Neural progenitor cell (in vitro differentiated cells): ENCODE measurements at regions not wholly inside any gene's neighbourhood (a gene's known extent, or its start where the extent isn't known, plus 50 kb on each side); places are given as distances from the start of the nearest gene placed in this dataset.
"Not testable (repeated sequence)": the region's sequence is repeated elsewhere in the genome, so short reads cannot be mapped to it uniquely, and the experiment has no call there.

Experiments used
- DNase-seq: peaks from one replicate; pipeline ENCODE4 v3.0.0-alpha.2; 2016; ENCODE audit warnings: low spot score
- H2AFZ ChIP-seq: fragments of 200-600 bp; sonication (generic); replicated peaks from 2 replicates; pipeline ENCODE4 v1.6.1; 2016; ENCODE audit warnings: antibody characterized with exemption
- H3F3A ChIP-seq: fragments of 200-600 bp; sonication (generic); 2 replicates; pipeline ENCODE4 v1.6.1; 2016; ENCODE audit warnings: antibody characterized with exemption, low read depth
- H3K27ac ChIP-seq: fragments of 200-600 bp; sonication (generic); 2 replicates; pipeline ENCODE4 v1.5.1; 2016; ENCODE audit warnings: mild to moderate bottlenecking
- H3K27me3 ChIP-seq: fragments of 200-600 bp; sonication (generic); 2 replicates; pipeline ENCODE4 v1.6.1; 2016; ENCODE audit warnings: mild to moderate bottlenecking, moderate library complexity
- H3K36me3 ChIP-seq: fragments of 200-600 bp; sonication (generic); 2 replicates; pipeline ENCODE4 v1.5.1; 2016
- H3K4me1 ChIP-seq: fragments of 200-600 bp; sonication (generic); 2 replicates; pipeline ENCODE4 v1.6.1; 2016; ENCODE audit warnings: mixed run types
- H3K4me2 ChIP-seq: fragments of 200-600 bp; sonication (generic); 2 replicates; pipeline ENCODE4 v1.6.1; 2016
- H3K4me3 ChIP-seq: fragments of 200-600 bp; sonication (generic); 2 replicates; pipeline ENCODE4 v1.5.1; 2016
- H3K79me2 ChIP-seq: fragments of 200-600 bp; sonication (generic); 2 replicates; pipeline ENCODE4 v1.6.1; 2016; ENCODE audit warnings: low read depth
- H3K9ac ChIP-seq: fragments of 200-600 bp; sonication (generic); 2 replicates; pipeline ENCODE4 v1.6.1; 2016
- H3K9me3 ChIP-seq: fragments of 200-600 bp; sonication (generic); 2 replicates; pipeline ENCODE4 v1.5.1; 2016; ENCODE audit warnings: low read depth
- H4K20me1 ChIP-seq: fragments of 200-600 bp; sonication (generic); 2 replicates; pipeline ENCODE4 v1.6.1; 2016; ENCODE audit warnings: low read depth
- H3K27ac Mint-ChIP-seq: 3 replicates; pipeline ENCODE4 v1.8.0; 2021; ENCODE audit warnings: mixed read lengths
- H3K27me3 Mint-ChIP-seq: 2 replicates; pipeline ENCODE4 v1.8.0; 2022; ENCODE audit warnings: low read depth, mild to moderate bottlenecking, inconsistent platforms, moderate library complexity, mixed read lengths; ENCODE audit not compliant: insufficient read depth
- H3K36me3 Mint-ChIP-seq: 3 replicates; pipeline ENCODE4 v1.8.0; 2021; ENCODE audit warnings: mixed read lengths
- H3K4me1 Mint-ChIP-seq: 3 replicates; pipeline ENCODE4 v1.8.0; 2021; ENCODE audit warnings: mixed read lengths
- H3K4me3 Mint-ChIP-seq: 3 replicates; pipeline ENCODE4 v1.8.0; 2021; ENCODE audit warnings: mild to moderate bottlenecking, moderate library complexity, mixed read lengths
- H3K9me3 Mint-ChIP-seq: 3 replicates; pipeline ENCODE4 v1.8.0; 2020; ENCODE audit warnings: mixed read lengths
- EZH2 ChIP-seq: fragments of 200-600 bp; sonication (generic); IDR thresholded peaks from 2 replicates; pipeline ENCODE4 v1.6.1; 2017; ENCODE audit warnings: antibody characterized with exemption, mild to moderate bottlenecking, moderate library complexity
- EZH2phosphoT487 ChIP-seq: fragments of 200-600 bp; sonication (generic); IDR thresholded peaks from 2 replicates; pipeline ENCODE4 v1.6.1; 2017; ENCODE audit warnings: antibody characterized with exemption
- TF ChIP-seq, protein P1 (sequence below): fragments of 200-600 bp; sonication (generic); IDR thresholded peaks from 2 replicates; pipeline ENCODE4 v1.5.1; 2017; ENCODE audit warnings: antibody characterized with exemption, mild to moderate bottlenecking

DNA sequence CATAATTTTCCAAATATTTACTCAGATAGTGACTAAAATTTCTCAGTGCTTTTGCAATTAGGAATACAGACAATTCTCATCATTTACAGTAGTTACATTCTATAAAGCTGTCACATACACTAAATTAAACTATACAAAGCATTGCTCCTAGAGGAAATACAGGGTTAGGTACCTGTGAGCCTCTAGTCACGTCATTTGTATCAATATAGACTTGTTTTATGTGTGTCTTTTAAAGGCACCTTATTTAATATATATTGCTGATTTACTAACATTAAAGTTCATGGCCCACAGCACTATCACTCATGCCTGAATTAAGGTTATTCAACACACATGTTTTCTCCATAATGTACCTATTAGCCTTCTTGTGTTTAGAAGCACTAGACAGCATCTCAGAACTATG is 78.7 kb downstream of the PABPC4L start:
- H2AFZ ChIP-seq, result no peak overlapping the region
- Mint-ChIP-seq H3K9me3 (peaks cover 7% of the 10 kb centered on the region), H3K4me3 (no peak overlapping the region), H3K36me3 (peaks cover 5% of the 10 kb centered on the region), H3K4me1 (no peaks in the 10 kb centered on the region), H3K27ac (no peak overlapping the region), H3K27me3 (no peaks in the 10 kb centered on the region)
- no peaks in the 10 kb centered on the region for H3K79me2 ChIP-seq
- H3K9me3 ChIP-seq, result no peaks in the 10 kb centered on the region
- no peaks in the 10 kb centered on the region for H3K4me1 ChIP-seq
- H3K36me3 ChIP-seq, result no peaks in the 10 kb centered on the region
- TF ChIP-seq EZH2phosphoT487, result no peak
- no peak for DNase-seq
- H3K4me3 ChIP-seq, result no peak overlapping the region
- H3K4me2 ChIP-seq, result no peak overlapping the region
- no peak overlapping the region for H3K9ac ChIP-seq
- no peaks in the 10 kb centered on the region for H3F3A ChIP-seq
- H3K27me3 ChIP-seq, result no peaks in the 10 kb centered on the region
- no peaks in the 10 kb centered on the region for H4K20me1 ChIP-seq
- no peak overlapping the region for H3K27ac ChIP-seq

DNA sequence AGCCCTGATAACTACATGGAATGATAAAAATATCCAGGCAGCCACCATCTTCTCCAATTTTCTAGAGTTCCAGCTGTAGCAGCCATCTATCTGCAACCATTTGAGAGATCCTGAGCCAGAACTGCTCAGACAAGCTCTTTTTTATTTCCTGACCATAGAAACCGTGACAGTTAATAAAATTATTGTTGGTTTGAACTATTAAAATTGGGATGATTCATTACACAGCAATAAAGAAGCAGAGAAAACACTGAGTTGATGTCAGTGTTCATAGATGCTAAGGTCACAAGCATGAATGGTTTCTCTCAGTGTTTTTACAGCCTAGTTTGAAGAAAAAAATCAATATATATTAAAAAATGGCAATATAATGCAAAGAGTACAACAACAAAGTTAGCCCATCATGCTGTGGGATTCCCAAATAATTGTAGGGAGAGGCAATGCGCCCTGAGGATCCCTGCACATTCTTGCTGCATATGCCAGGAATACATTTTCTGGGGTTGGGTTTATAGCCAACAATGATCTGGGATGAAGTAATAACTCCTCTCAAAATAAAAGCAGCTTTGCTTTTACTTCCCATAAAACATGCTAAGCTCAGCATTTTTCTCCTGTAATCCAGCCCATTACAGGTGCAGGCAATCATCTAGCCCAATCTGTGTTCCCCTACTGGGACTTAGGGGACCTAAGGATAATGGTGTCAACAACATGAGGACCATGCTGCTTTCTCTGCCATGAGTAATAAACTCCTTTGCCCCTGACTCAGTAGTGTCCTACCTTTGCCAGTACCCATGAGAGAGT is 84.0 kb downstream of the PABPC4L start:
- Histone ChIP-seq H2AFZ (no peak overlapping the region), H3K9me3 (no peaks in the 10 kb centered on the region), H3K79me2 (no peaks in the 10 kb centered on the region), H3K4me3 (no peak overlapping the region), H3K27me3 (no peaks in the 10 kb centered on the region), H3K9ac (no peak overlapping the region), H3F3A (no peaks in the 10 kb centered on the region), H3K4me2 (no peak overlapping the region), H3K36me3 (no peaks in the 10 kb centered on the region), H3K27ac (no peak overlapping the region), H3K4me1 (no peaks in the 10 kb centered on the region), H4K20me1 (no peaks in the 10 kb centered on the region)
- H3K9me3 Mint-ChIP-seq, result no peaks in the 10 kb centered on the region
- H3K27me3 Mint-ChIP-seq, result no peaks in the 10 kb centered on the region
- H3K4me3 Mint-ChIP-seq, result no peak overlapping the region
- H3K36me3 Mint-ChIP-seq, result no peaks in the 10 kb centered on the region
- H3K27ac Mint-ChIP-seq, result no peak overlapping the region
- TF ChIP-seq, protein P1, sequence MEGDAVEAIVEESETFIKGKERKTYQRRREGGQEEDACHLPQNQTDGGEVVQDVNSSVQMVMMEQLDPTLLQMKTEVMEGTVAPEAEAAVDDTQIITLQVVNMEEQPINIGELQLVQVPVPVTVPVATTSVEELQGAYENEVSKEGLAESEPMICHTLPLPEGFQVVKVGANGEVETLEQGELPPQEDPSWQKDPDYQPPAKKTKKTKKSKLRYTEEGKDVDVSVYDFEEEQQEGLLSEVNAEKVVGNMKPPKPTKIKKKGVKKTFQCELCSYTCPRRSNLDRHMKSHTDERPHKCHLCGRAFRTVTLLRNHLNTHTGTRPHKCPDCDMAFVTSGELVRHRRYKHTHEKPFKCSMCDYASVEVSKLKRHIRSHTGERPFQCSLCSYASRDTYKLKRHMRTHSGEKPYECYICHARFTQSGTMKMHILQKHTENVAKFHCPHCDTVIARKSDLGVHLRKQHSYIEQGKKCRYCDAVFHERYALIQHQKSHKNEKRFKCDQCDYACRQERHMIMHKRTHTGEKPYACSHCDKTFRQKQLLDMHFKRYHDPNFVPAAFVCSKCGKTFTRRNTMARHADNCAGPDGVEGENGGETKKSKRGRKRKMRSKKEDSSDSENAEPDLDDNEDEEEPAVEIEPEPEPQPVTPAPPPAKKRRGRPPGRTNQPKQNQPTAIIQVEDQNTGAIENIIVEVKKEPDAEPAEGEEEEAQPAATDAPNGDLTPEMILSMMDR, result no peak
- TF ChIP-seq EZH2phosphoT487 (no peak), EZH2 (no peak)
- H3K4me1 Mint-ChIP-seq, result no peaks in the 10 kb centered on the region
- DNase-seq, result no peak

DNA sequence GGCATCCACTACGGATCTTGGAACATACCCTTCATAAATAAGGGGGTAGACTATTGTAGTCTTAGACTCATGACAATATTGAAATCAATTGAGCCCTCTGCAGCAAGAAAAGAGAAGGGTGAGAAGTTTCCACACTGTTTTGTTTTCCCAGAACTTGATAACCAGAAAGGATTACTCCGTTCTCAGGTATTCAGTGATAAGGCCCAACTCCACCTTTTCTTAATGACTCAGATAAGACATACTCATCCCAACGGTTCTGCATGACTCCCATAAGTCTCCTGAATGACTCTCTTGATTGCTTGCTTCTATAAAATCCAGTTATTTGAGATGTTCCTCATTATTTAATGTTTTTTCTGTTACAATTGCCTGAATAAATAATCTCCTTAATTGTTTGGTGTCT is 111.7 kb downstream of the PABPC4L start:
- no peak for DNase-seq
- Histone ChIP-seq H3K4me2 (no peak overlapping the region), H4K20me1 (no peaks in the 10 kb centered on the region), H3K4me1 (no peaks in the 10 kb centered on the region), H3K36me3 (no peaks in the 10 kb centered on the region), H3K4me3 (no peak overlapping the region), H3K27me3 (no peaks in the 10 kb centered on the region), H3F3A (no peaks in the 10 kb centered on the region), H3K9ac (no peak overlapping the region), H2AFZ (no peak overlapping the region), H3K27ac (no peak overlapping the region), H3K79me2 (no peaks in the 10 kb centered on the region), H3K9me3 (no peaks in the 10 kb centered on the region)
- Mint-ChIP-seq H3K4me3 (no peak overlapping the region), H3K27me3 (no peaks in the 10 kb centered on the region), H3K27ac (no peak overlapping the region), H3K36me3 (no peaks in the 10 kb centered on the region), H3K4me1 (no peaks in the 10 kb centered on the region), H3K9me3 (no peaks in the 10 kb centered on the region)
- TF ChIP-seq, protein P1, result no peak
- TF ChIP-seq EZH2phosphoT487, result no peak
- TF ChIP-seq EZH2, result no peak

DNA sequence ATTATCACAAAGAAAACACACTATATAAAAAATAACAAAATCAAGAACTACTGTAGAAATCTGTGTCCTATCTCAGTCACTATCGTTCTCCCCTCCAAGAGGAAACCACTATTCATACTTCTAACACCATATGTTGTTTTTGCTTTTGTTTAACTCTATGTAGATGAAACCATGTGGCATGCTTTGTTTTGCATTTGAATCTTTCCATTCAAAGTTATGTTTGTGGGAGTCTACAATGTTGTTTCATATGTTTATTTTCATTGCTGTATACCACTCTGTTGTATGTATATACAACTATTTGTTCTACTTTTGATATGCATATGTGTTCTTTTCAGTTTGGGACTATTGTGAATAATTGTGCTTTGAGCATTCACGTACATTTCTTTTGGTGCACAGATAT is 116.1 kb downstream of the PABPC4L start:
- H3K4me3 Mint-ChIP-seq, result no peak overlapping the region
- no peaks in the 10 kb centered on the region for H3K36me3 ChIP-seq
- no peaks in the 10 kb centered on the region for H3K9me3 ChIP-seq
- H2AFZ ChIP-seq, result no peak overlapping the region
- no peak overlapping the region for H3K27ac ChIP-seq
- H3K79me2 ChIP-seq, result no peaks in the 10 kb centered on the region
- no peak overlapping the region for H3K4me3 ChIP-seq
- no peak overlapping the region for H3K27ac Mint-ChIP-seq
- H4K20me1 ChIP-seq, result no peaks in the 10 kb centered on the region
- H3K27me3 Mint-ChIP-seq, result no peaks in the 10 kb centered on the region
- no peak overlapping the region for H3K9ac ChIP-seq
- no peaks in the 10 kb centered on the region for H3F3A ChIP-seq
- no peaks in the 10 kb centered on the region for H3K4me1 Mint-ChIP-seq
- no peak overlapping the region for H3K4me2 ChIP-seq
- H3K9me3 Mint-ChIP-seq, result no peaks in the 10 kb centered on the region
- no peaks in the 10 kb centered on the region for H3K36me3 Mint-ChIP-seq
- H3K27me3 ChIP-seq, result no peaks in the 10 kb centered on the region
- no peak for DNase-seq
- TF ChIP-seq, protein P1, result no peak
- TF ChIP-seq EZH2, result no peak
- TF ChIP-seq EZH2phosphoT487, result no peak
- H3K4me1 ChIP-seq, result no peaks in the 10 kb centered on the region

DNA sequence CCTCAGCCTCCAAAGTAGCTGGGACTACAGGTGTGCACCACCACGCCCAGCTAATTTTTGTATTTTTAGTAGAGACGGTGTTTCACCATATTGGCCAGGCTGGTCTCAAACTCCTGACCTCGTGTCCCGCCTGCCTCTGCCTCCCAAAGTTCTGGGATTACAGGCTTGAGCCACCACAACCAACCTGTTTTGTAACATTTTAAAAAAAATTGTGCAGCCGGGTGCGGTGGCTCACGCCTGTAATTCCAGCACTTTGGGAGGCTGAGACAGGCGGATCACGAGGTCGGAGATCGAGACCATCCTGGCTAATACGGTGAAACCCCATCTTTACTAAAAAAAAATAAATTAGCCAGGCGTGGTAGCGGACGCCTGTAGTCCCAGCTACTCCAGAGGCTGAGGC is 122.5 kb downstream of the PABPC4L start:
- H3K9me3 ChIP-seq, H3K9ac ChIP-seq, H3K36me3 ChIP-seq, H3K4me3 ChIP-seq, H3K27me3 Mint-ChIP-seq, H3K4me3 Mint-ChIP-seq, H3K27me3 ChIP-seq, H3K4me1 Mint-ChIP-seq, H3K36me3 Mint-ChIP-seq, H3K27ac Mint-ChIP-seq, H2AFZ ChIP-seq, H3K27ac ChIP-seq, DNase-seq, H3K79me2 ChIP-seq, H3K4me1 ChIP-seq, H4K20me1 ChIP-seq, H3K4me2 ChIP-seq, H3K9me3 Mint-ChIP-seq, H3F3A ChIP-seq: not testable (repeated sequence)
